HUES6 (cell line): ENCODE measurements at regions not wholly inside any gene's neighbourhood (a gene's known extent, or its start where the extent isn't known, plus 50 kb on each side); places are given as distances from the start of the nearest gene placed in this dataset.
"Not testable (repeated sequence)": the region's sequence is repeated elsewhere in the genome, so short reads cannot be mapped to it uniquely, and the experiment has no call there.

Source experiments
- H3K27ac ChIP-seq: 2 replicates; pipeline ENCODE4 v1.7.0; 2013; ENCODE audit warnings: low read depth, mild to moderate bottlenecking, low read length, inconsistent platforms
- H3K27me3 ChIP-seq: 2 replicates; pipeline ENCODE4 v1.6.1; 2013; ENCODE audit warnings: low read length; ENCODE audit not compliant: control insufficient read depth, insufficient read depth
- H3K36me3 ChIP-seq: 2 replicates; pipeline ENCODE4 v1.6.1; 2013; ENCODE audit warnings: low read length; ENCODE audit not compliant: control insufficient read depth, insufficient read depth
- H3K4me1 ChIP-seq: 2 replicates; pipeline ENCODE4 v1.6.1; 2013; ENCODE audit warnings: low read length; ENCODE audit not compliant: control insufficient read depth, insufficient read depth
- H3K4me3 ChIP-seq: 2 replicates; pipeline ENCODE4 v1.5.1; 2013; ENCODE audit warnings: low read depth, low read length
- H3K9ac ChIP-seq: one replicate; pipeline ENCODE4 v1.6.1; 2013; ENCODE audit warnings: mild to moderate bottlenecking, low read length
- H3K9me3 ChIP-seq: 2 replicates; pipeline ENCODE4 v1.6.1; 2013; ENCODE audit warnings: low read depth, low read length; ENCODE audit not compliant: control insufficient read depth, insufficient read depth

DNA sequence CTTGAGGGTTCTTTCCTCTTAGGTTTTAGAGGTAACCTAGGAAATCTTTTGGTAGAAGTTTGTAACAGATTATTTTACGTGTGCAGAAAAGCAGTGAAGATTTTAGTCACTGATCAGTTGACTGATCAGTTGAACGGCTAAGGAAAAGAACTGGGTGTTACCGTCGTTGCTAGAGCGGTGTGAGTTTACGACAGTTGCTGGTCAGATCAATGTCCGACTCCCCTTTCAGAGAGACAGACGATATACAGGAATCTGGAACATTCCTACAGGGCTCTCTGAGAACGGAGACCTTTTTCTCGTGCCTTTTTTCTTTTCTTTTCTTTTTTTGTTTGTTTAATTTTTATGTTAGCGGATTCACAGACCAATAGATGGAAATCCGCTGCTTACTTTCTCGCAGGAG is 132.1 kb upstream of the ZNF184 start:
- no peaks in the 10 kb centered on the region for H3K36me3 ChIP-seq
- peak overlapping the region; percentile 63 for H3K9ac ChIP-seq
- no peak overlapping the region for H3K27ac ChIP-seq
- H3K9me3 ChIP-seq = no peaks in the 10 kb centered on the region
- H3K4me1 ChIP-seq = no peaks in the 10 kb centered on the region
- peaks cover 3% of the 10 kb centered on the region; the same call in 1 of the 2 replicates for H3K27me3 ChIP-seq
- H3K4me3 ChIP-seq = peak overlapping the region; percentile 80

DNA sequence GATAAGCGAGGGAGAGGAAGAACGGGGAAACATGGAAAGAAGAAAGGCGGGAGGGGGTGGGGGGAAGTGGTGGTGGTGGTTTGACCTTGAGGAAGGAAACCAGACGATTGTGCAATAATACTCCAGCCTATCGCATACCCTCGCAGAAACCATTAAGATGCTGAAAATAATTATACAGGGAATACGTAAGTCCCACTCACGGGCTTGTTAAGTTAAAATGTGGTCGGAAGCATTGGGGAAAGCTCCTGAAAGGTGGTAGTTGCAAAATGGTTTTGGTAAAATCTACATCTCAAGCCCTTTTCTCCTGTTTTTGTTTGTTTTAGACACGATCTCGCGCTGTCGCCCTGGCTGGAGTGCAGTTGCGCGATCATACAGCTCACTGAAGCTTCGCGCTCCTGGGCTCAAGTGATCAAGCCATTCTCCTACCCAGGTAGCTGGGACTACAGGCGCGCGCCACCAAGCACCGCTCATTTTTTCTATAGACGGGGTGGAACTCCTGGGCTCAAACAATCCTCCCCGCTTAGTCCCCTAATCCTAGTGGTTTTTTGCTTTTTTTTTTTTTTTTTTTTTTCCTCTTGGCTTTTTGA is 128.9 kb upstream of the ZNF184 start:
- peaks cover 24% of the 10 kb centered on the region; the same call in 1 of the 2 replicates for H3K27me3 ChIP-seq
- H3K9me3 ChIP-seq = no peaks in the 10 kb centered on the region
- H3K4me1 ChIP-seq = no peaks in the 10 kb centered on the region
- peak overlapping the region; percentile 81 for H3K4me3 ChIP-seq
- H3K27ac ChIP-seq = no peak overlapping the region
- H3K9ac ChIP-seq = peak overlapping the region; percentile 63
- H3K36me3 ChIP-seq = no peaks in the 10 kb centered on the region

DNA sequence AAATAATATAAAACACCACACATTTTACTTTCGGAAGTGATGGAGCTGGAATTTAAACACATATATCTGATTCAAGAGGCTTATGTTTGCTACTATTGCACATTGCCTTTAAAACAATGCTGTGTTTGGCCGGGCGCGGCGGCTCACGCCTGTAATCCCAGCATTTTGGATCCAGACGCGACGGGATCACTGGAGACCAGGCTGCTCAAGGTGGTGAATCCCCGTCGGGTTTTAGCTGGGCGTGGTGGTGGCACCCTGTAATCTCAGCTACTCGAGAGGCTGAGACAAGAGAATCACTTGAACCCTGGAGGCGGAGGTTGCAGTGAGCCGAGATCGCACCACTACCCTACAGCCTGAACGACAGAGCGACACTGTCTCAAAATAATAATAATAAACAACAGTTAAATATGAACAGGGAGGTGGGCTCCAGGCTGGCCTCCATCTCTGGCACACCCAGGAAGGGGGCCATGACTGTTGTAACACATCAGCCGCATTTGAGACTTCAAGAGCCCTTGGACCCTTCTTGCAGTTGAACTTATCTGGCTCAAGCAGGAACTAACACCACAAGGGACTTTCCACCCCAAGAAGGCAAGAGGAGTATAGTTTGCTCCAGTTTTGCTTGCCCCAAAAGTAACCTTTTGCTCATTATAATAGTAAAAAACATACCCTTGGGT is 127.1 kb upstream of the ZNF184 start:
- no peaks in the 10 kb centered on the region for H3K9me3 ChIP-seq
- no peaks in the 10 kb centered on the region for H3K36me3 ChIP-seq
- H3K4me1 ChIP-seq = no peaks in the 10 kb centered on the region
- H3K9ac ChIP-seq = no peak overlapping the region
- H3K27me3 ChIP-seq = peaks cover 25% of the 10 kb centered on the region
- no peak overlapping the region for H3K4me3 ChIP-seq
- no peak overlapping the region for H3K27ac ChIP-seq

DNA sequence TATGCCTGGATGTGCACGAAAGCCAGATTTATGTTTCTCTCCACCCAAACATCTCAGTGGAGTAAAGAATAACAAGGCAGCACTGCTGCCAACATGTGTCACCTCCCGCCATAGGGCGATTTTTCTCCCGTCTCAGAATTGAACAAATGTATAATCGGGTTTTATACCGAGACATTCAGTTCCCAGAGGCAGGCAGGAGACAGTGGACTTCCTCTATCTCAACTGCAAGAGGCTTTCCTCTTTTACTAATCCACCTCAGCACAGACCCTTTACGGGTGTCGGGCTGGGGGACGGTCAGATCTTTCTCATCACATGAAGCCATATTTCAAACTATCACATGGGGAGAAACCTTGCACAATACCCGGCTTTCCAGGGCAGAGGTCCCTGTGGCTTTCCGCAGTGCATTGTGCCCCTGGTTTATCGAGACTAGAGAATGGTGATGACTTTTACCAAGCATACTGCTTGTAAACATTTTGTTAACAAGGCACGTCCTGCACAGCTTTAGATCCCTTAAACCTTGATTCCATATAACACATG is 124.2 kb upstream of the ZNF184 start:
- H3K4me3 ChIP-seq, H3K9me3 ChIP-seq, H3K36me3 ChIP-seq, H3K27ac ChIP-seq, H3K4me1 ChIP-seq, H3K9ac ChIP-seq: not testable (repeated sequence)
- peaks cover 39% of the 10 kb centered on the region for H3K27me3 ChIP-seq

DNA sequence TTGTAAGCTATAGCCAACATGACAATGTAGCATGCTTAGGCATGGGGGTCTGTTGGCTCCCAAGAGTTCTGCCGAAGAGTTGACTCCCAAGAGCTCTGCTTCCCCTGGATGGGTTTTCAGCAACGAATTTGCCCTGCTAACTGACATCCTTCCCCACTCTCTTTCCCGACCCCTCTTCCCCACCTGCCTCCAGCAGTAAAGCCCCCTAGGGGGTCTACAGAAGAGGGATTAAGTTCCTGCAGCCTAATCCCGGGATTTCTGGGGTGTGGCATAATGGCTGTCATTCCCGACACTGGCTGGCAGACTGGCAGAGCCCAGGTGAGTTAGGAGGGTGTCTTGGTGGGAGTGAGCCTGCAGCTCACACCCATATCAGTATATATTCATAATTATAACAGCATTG is 121.0 kb upstream of the ZNF184 start:
- Histone ChIP-seq H3K36me3 (no peaks in the 10 kb centered on the region), H3K27me3 (peaks cover 28% of the 10 kb centered on the region), H3K9ac (no peak overlapping the region), H3K4me1 (no peaks in the 10 kb centered on the region), H3K27ac (no peak overlapping the region), H3K4me3 (peak overlapping the region; percentile 75), H3K9me3 (no peaks in the 10 kb centered on the region)

DNA sequence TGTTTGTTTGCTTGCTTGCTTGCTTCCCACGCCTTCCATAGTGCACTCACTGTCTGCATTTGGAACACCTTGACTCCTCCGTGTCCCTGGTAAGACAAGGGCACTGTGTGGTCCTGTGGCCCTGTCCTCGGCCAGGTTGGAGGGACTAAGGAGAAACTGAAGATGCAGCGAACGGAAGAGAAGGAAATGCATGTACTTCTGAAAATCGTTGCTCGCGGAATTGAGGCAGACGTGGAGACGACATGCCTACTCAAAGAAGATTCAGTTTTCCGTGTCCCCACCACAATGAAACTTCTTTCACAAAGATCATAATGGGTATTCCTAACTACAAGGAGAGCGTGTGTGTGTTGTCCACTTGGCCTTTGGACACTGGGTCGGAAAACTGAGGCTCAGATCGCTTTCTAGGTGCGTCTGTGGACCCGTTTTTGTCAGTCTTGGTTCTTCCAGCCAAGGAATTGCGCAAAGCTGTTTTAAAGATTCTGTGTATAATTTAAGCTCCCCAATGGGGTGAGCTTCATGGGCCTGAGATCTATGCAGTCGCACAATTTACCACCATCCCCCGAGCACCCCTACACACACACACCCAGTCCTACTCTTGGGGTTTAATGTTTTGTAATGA is 120.4 kb upstream of the ZNF184 start:
- H3K27ac ChIP-seq = no peak overlapping the region
- no peaks in the 10 kb centered on the region for H3K9me3 ChIP-seq
- no peak overlapping the region for H3K9ac ChIP-seq
- peak overlapping the region; percentile 75 for H3K4me3 ChIP-seq
- H3K4me1 ChIP-seq = no peaks in the 10 kb centered on the region
- no peaks in the 10 kb centered on the region for H3K36me3 ChIP-seq
- H3K27me3 ChIP-seq = peaks cover 23% of the 10 kb centered on the region

DNA sequence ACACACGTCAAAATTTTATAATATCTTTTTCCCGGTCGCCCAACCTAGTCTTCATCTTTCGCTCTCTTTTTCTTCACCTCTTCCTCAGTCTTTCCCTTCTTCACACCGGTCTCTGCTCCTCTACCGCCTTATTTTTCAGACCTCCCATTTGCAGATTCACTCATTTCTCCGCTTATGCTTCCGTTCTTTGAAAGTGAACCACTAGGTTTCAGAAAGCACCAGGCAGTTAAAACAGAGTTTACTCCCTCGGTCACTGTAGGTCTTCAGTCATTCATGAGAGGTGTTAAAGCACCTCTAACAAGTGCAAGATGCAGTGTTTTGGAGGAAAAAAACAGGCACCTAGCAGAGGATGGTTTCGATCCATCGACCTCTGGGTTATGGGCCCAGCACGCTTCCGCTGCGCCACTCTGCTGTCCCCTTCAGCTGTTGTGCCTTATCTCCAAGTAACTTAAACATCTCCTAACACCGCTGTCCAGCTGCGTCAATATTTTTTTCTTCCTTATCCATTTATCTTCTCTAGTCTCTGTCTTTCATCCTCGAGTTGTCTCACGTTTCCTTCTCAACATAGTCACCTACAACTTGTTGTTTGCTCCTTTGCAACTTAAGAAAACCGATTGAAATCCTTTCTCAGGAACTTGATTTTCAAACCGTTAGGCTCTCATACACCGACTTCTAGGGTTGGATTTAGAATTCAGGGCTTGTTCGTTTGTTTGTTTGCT is 119.7 kb upstream of the ZNF184 start:
- Histone ChIP-seq H3K9ac (no peak overlapping the region), H3K27ac (no peak overlapping the region), H3K4me3 (peak overlapping the region; percentile 75)

DNA sequence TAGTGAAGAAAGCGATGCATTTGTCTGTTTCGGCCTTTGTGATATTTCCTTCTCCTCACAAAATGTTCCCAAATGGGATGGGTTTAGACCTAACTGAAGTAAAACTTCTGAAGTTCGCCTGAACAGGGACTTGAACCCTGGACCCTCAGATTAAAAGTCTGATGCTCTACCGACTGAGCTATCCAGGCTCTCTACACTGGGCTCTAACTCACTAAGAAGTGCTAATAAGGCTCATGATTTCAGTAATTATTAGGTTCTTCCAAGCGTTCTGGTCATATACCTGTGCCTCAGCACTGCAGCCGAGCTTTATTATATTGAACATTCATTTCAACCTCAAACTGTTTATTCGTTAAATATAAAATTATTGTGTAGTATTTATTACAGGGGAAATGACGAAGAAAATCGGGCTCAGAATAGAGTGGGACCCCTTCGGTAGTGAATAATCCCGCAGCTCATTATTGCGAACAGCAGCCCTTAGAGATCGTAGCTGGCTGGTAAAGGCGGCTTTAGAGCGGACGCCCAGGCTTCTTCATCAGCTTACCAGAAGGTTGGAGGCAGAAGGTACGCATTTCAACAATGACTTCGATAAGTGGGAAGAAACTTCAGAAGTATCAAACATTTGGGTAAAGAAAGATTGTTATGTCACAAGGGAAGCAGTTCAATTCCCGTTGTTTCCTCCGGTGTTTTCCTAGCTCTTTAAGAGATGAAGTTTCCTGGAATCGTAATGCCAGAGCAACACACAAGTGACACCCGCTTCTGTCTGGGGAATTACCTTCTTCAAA is 119.0 kb upstream of the ZNF184 start:
- Histone ChIP-seq H3K4me3 (peak overlapping the region; percentile 75), H3K27ac (no peak overlapping the region), H3K9ac (peak overlapping the region; percentile 5)

More for the DNA sequence above, 119.7 kb upstream of the ZNF184 start:
- Histone ChIP-seq H3K36me3 (no peaks in the 10 kb centered on the region), H3K27me3 (peaks cover 18% of the 10 kb centered on the region), H3K9me3 (no peaks in the 10 kb centered on the region), H3K4me1 (no peaks in the 10 kb centered on the region)

DNA sequence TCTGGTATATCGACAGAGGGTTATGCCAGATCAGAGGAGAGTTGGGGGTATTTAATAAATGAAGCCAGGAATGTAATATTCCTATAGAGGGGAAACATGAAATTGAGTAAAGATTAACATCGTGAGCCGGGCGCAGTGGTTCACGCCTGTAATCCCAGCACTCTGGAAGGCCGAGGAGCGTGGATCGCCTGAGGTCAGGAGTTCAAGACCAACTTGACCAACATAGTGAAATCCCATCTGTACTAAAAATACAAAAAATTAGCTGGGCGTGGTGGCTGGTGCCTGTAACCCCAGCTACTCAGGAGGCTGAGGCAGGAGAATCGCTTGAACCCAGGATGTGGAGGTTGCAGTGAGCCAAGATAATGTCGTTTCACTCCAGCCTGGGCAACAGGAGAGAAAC is 112.4 kb upstream of the ZNF184 start:
- not testable (repeated sequence) for H3K36me3 ChIP-seq, H3K4me1 ChIP-seq, H3K27ac ChIP-seq, H3K9me3 ChIP-seq, H3K9ac ChIP-seq, H3K27me3 ChIP-seq, H3K4me3 ChIP-seq

More for the DNA sequence above, 119.0 kb upstream of the ZNF184 start:
- Histone ChIP-seq H3K9me3 (no peaks in the 10 kb centered on the region), H3K36me3 (no peaks in the 10 kb centered on the region), H3K4me1 (no peaks in the 10 kb centered on the region), H3K27me3 (peaks cover 15% of the 10 kb centered on the region)

DNA sequence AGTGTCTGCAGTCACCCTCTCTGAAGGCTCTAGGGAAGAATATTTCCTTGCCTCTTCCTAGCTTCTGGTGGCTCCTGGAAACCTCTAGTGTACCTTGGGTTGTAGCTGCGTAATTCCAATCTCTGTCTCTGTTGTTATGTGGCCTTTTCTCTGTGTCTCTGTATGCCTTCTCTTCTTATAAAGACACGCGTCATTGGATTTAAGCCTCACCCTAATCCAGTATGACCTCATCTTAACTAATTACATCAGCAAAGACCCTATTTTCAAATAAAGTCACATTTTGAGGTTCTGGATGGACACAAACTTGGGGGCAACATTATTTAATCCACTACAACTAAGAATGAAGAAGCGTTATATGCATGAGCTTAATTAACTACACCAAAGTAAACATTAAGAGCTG is 111.4 kb upstream of the ZNF184 start:
- no peaks in the 10 kb centered on the region for H3K4me1 ChIP-seq
- H3K27ac ChIP-seq = no peak overlapping the region
- no peaks in the 10 kb centered on the region for H3K36me3 ChIP-seq
- H3K9ac ChIP-seq = no peak overlapping the region
- peaks cover 3% of the 10 kb centered on the region; the same call in 1 of the 2 replicates for H3K27me3 ChIP-seq
- peak overlapping the region; percentile 59; the same call in 1 of the 2 replicates for H3K4me3 ChIP-seq
- no peaks in the 10 kb centered on the region for H3K9me3 ChIP-seq
